ENCODE measurements at regions not wholly inside any gene's neighbourhood (a gene's known extent, or its start where the extent isn't known, plus 50 kb on each side); places are given as distances from the start of the nearest gene placed in this dataset.
"Not testable (repeated sequence)": the region's sequence is repeated elsewhere in the genome, so short reads cannot be mapped to it uniquely, and the experiment has no call there.

DNA sequence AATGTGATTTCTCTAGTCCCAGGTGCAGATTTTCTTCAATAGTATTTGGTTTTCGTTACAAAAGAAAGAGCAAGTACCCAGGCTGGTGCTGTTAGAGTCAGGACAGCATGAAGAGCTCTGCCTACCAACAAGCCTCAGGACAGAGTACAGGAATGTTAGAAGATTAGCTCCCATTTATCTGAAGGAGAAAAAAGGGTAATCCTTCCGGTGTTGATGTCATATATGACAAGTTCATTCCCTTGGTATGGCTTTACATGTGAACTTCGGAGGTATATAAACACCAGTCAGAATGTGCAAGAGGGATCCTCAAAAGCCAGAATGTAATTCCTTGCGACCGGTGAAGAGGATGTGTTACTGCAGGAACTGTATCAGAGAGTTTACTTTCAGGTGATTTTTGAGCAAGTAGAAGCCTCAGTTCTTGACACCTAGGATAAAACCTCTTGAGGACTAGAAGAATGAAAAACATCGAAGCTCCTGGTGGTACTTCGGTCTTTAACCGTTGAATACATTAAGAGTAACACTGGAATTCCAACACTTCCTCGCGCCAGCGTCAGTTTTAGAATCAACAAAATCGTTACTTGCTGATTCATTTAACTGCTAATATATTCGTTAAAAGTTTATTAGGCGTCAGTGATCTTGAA, 194.2 kb upstream of the ZNF184 start:
- 16 to 17% methylated on average over 14 of the region's 14 CpGs for WGBS, 2 donors
- Histone ChIP-seq H3K4me3 (no peak overlapping the region), H3K27ac (no peak overlapping the region), H3K36me3 (no peaks in the 10 kb centered on the region), H3K27me3 (peaks cover 0 to 93% (median 32%) of the 10 kb centered on the region in 4 donors), H3K9me3 (no peaks in the 10 kb centered on the region), H3K4me1 (peaks cover 0 to 50% (median 3%) of the 10 kb centered on the region in 3 donors)
- no peak for DNase-seq
- TF ChIP-seq, protein P1, sequence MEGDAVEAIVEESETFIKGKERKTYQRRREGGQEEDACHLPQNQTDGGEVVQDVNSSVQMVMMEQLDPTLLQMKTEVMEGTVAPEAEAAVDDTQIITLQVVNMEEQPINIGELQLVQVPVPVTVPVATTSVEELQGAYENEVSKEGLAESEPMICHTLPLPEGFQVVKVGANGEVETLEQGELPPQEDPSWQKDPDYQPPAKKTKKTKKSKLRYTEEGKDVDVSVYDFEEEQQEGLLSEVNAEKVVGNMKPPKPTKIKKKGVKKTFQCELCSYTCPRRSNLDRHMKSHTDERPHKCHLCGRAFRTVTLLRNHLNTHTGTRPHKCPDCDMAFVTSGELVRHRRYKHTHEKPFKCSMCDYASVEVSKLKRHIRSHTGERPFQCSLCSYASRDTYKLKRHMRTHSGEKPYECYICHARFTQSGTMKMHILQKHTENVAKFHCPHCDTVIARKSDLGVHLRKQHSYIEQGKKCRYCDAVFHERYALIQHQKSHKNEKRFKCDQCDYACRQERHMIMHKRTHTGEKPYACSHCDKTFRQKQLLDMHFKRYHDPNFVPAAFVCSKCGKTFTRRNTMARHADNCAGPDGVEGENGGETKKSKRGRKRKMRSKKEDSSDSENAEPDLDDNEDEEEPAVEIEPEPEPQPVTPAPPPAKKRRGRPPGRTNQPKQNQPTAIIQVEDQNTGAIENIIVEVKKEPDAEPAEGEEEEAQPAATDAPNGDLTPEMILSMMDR (IDR thresholded peaks at IDR 0.05): no peak
- no peak for TF ChIP-seq POLR2A (IDR thresholded peaks at IDR 0.05)
- intact Hi-C loops (cut with DNase I): no loop called here

DNA sequence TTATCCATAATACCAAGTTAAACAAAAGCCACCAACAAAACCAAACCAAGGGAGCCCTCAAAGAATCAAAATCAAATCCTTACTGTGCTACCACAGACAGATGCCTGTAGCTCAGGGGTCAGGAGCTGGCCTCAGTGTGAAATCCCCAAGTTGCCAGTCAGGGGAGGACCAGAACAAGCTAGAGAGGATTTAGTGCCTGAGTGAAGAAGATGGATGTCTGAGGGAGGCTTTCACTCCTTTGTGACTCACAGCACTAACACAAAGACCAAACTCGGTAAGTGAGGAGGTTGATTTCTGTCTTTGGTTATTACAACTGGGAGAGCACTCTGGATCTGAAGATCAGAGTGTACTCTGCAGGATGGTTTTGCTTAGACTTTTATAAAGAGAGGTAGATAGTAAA, 189.9 kb upstream of the ZNF184 start:
- Histone ChIP-seq H3K27ac (no peak overlapping the region), H3K4me3 (no peak overlapping the region), H3K9me3 (no peaks in the 10 kb centered on the region), H3K36me3 (no peaks in the 10 kb centered on the region), H3K27me3 (peaks cover 0 to 59% (median 7%) of the 10 kb centered on the region in 4 donors), H3K4me1 (peaks cover 0 to 10% (median 0%) of the 10 kb centered on the region in 3 donors)
- no peak for DNase-seq
- TF ChIP-seq POLR2A (IDR thresholded peaks at IDR 0.05): no peak
- TF ChIP-seq, protein P1 (IDR thresholded peaks at IDR 0.05): no peak
- 0 to 20% methylated on average over 1 of the region's 1 CpG for WGBS, 2 donors
- intact Hi-C loops (cut with DNase I): no loop called here

DNA sequence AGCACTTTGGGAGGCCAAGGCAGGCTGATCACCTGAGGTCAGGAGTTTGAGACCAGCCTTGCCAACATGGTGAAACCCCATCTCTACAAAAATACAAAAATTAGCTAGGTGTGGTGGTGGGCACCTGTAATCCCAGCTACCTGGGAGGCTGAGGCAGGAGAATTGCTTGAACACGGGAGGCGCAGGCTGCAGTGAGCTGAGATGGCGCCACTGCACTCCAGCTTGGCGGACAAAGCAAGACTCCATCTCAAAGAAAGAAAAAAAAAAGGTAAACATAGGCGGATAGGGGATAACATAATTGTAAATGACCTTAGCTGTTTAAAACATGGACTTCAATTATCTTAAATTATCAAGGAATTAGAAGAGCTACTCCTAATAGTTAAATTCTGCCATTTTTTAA, 189.3 kb upstream of the ZNF184 start:
- H3K4me3 ChIP-seq; intact Hi-C loops (cut with DNase I); DNase-seq; H3K36me3 ChIP-seq; H3K9me3 ChIP-seq; H3K27ac ChIP-seq; H3K4me1 ChIP-seq: not testable (repeated sequence)
- 88 to 90% methylated on average over 5 of the region's 5 CpGs for WGBS, 2 donors
- peaks cover 0 to 53% (median 2%) of the 10 kb centered on the region in 4 donors for H3K27me3 ChIP-seq

DNA sequence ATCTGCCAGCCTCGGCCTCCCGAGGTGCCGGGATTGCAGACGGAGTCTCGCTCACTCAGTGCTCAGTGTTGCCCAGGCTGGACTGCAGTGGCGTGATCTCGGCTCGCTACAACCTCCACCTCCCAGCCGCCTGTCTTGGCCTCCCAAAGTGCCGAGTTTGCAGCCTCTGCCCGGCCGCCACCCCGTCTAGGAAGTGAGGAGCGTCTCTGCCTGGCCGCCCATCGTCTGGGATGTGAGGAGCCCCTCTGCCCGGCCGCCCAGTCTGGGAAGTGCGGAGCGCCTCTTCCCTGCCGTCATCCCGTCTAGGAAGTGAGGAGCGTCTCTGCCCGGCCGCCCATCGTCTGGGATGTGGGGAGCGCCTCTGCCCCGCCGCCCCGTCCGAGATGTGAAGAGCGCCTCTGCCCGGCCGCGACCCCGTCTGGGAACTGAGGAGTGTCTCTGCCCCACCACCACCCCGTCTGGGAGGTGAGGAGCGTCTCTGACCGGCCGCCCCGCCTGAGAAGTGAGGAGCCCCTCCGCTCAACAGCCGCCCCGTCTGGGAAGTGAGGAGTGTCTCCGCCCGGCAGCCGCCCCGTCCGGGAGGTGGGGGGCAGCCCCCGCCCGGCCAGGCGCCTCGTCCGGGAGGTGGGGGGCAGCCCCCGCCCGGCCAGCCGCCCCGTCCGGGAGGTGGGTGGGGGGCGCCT, 180.4 kb upstream of the ZNF184 start:
- H3K36me3 ChIP-seq; H3K4me3 ChIP-seq; H3K4me1 ChIP-seq; intact Hi-C loops (cut with DNase I); H3K9me3 ChIP-seq; DNase-seq; H3K27ac ChIP-seq: not testable (repeated sequence)
- no CpG with 5 or more reads among the region's 60 CpGs for WGBS, 2 donors
- H3K27me3 ChIP-seq: peaks cover 0 to 77% (median 3%) of the 10 kb centered on the region in 4 donors

DNA sequence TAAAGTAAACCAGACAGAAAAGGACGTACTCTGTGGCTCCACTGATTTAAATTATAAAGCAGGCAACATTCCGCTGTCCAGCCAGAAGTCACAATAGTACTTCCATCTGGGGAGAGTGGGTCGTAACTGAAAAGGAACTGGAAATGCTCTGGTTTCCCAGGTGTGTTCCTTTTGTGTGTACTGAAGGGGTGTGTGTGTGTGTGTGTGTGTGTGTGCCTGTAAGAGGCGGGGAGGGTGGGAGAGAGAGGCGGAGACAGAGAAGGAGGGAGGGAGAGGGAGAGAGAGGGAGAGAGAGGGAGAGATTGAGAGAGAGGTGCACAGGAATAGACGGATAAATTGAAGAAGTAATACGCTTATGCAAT, 178.4 kb upstream of the ZNF184 start:
- DNase-seq: no peak
- H3K9me3 ChIP-seq: no peaks in the 10 kb centered on the region
- no peaks in the 10 kb centered on the region for H3K36me3 ChIP-seq
- intact Hi-C loops (cut with DNase I): no loop called here
- H3K4me3 ChIP-seq: no peak overlapping the region
- WGBS, 2 donors: 22 to 32% methylated on average over 7 of the region's 7 CpGs
- TF ChIP-seq POLR2A (IDR thresholded peaks at IDR 0.05): no peak
- TF ChIP-seq, protein P1 (IDR thresholded peaks at IDR 0.05): no peak
- H3K27me3 ChIP-seq: peaks cover 0 to 81% (median 3%) of the 10 kb centered on the region in 4 donors
- no peaks in the 10 kb centered on the region for H3K4me1 ChIP-seq
- no peak overlapping the region for H3K27ac ChIP-seq

DNA sequence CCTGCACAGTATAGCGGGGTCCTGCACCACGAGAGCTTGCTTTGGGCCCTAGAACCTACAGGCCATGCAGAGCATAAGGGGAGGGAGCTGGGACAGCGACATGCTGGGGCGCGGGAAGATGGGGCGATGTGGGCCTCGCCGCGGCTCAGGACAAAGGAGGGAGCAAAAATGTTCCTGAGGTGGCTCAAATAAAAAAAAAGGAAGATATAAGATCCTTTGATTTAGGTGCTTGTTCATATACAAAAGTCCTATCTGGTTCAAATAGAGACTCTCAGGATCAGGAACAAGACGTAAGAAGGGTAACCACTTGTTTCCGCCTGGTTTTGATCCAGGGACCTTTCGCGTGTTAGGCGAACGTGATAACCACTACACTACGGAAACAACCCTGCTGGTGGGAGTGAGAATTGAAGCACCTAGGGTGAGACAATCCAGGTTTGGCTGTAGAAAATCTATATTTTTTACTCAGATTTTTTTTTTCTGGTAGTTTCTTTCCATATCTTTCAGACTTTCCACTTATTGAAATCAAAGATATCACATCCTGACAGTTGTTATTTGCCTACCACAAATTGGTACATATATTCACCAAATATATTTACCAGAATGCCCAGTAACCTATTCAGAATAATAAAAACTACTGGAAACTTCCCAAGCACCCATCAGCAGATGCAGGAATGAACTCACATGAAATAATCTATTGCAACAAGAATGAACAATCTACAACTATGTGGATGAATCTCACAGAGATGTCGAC, 177.9 kb upstream of the ZNF184 start:
- TF ChIP-seq, protein P1 (IDR thresholded peaks at IDR 0.05): peak in 2 of 6 experiments; percentile 7 to 22
- no peak for TF ChIP-seq POLR2A (IDR thresholded peaks at IDR 0.05)
- Histone ChIP-seq H3K9me3 (no peaks in the 10 kb centered on the region), H3K4me3 (no peak overlapping the region), H3K36me3 (no peaks in the 10 kb centered on the region), H3K27ac (no peak overlapping the region), H3K4me1 (no peaks in the 10 kb centered on the region), H3K27me3 (peaks cover 0 to 86% (median 3%) of the 10 kb centered on the region in 4 donors)
- intact Hi-C loops (cut with DNase I): no loop called here
- no peak for DNase-seq
- whole genome bisulfite sequencing, 2 donors: 15 to 23% methylated on average over 12 to 17 of the region's 17 CpGs

Data from esophagus squamous epithelium (tissue), 5 donors.